Esophagus muscularis mucosa (tissue), 4 donors: ENCODE measurements at regions not wholly inside any gene's neighbourhood (a gene's known extent, or its start where the extent isn't known, plus 50 kb on each side); places are given as distances from the start of the nearest gene placed in this dataset.

ENCODE experiments used
- EP300 ChIP-seq: sonication (generic); formaldehyde crosslinking; IDR thresholded peaks from one replicate; pipeline ENCODE4 v1.6.1; 2017; ENCODE audit warnings: antibody characterized with exemption
- POLR2A ChIP-seq: fragments of 450-650 bp; IDR thresholded peaks from one replicate; pipeline ENCODE4 v1.6.1; 2017; ENCODE audit warnings: antibody characterized with exemption, moderate library complexity, mild to moderate bottlenecking, low read depth
- POLR2AphosphoS5 ChIP-seq, 2 donors: sonication (generic); formaldehyde crosslinking; IDR thresholded peaks; one replicate each; pipeline ENCODE4 v1.6.1; 2017; ENCODE audit warnings: antibody characterized with exemption in 2 of 2
- TF ChIP-seq, protein P1 (sequence below), 3 experiments: fragments of 200-600 bp in 2 of 3; fragments of 450-650 bp in 1 of 3; sonication (generic) in 2 of 3; IDR thresholded peaks; one replicate each; pipeline ENCODE4 v1.5.1; 2017 to 2019; ENCODE audit warnings: antibody characterized with exemption in 3 of 3, mild to moderate bottlenecking in 2 of 3, moderate library complexity in 1 of 3

DNA sequence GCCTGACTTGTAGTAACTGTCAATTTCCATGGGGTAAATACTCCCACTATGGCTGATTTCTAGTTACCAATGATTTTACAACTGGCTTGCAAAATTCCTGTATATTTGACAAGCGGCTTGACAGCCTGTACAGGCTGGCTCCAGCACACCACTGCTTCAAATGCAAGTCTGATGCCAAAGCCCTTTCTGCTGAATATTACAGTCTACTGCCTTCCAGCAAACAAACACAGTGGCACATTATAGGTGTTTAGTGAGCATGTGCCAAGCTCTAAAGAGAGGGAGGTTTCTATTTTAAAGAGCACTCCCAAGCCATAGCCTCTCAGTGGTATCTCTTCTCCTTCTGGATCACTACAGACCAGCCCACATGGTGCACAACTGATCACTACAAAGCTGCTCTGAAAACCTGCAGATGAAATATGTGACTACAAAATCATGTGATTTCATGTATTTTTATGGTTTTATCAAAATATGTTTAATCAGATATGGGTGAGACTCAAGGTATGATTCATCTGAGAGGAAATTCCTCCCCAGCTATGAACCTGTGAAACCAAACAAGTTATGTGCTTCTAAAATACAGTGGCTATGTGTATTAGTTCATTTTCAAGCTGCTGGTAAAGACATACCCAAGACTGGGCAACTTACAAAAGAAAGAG, 101.5 kb downstream of the RPAP3 start:
- TF ChIP-seq, protein P1, sequence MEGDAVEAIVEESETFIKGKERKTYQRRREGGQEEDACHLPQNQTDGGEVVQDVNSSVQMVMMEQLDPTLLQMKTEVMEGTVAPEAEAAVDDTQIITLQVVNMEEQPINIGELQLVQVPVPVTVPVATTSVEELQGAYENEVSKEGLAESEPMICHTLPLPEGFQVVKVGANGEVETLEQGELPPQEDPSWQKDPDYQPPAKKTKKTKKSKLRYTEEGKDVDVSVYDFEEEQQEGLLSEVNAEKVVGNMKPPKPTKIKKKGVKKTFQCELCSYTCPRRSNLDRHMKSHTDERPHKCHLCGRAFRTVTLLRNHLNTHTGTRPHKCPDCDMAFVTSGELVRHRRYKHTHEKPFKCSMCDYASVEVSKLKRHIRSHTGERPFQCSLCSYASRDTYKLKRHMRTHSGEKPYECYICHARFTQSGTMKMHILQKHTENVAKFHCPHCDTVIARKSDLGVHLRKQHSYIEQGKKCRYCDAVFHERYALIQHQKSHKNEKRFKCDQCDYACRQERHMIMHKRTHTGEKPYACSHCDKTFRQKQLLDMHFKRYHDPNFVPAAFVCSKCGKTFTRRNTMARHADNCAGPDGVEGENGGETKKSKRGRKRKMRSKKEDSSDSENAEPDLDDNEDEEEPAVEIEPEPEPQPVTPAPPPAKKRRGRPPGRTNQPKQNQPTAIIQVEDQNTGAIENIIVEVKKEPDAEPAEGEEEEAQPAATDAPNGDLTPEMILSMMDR (IDR thresholded peaks at IDR 0.05): no peak
- TF ChIP-seq EP300 (no peak), POLR2AphosphoS5 (IDR thresholded peaks at IDR 0.05) (no peak), POLR2A (no peak)
